Neuronal stem cell (in vitro differentiated cells): ENCODE measurements at regions not wholly inside any gene's neighbourhood (a gene's known extent, or its start where the extent isn't known, plus 50 kb on each side); places are given as distances from the start of the nearest gene placed in this dataset.

ENCODE experiments used
- DNase-seq: peaks from one replicate; pipeline ENCODE4 v3.0.0-alpha.2; 2013; ENCODE audit warnings: low spot score
- H2AFZ ChIP-seq: one replicate; pipeline ENCODE4 v1.6.1; 2013; ENCODE audit warnings: mild to moderate bottlenecking, low read length, inconsistent platforms
- H2AK5ac ChIP-seq: 2 replicates; pipeline ENCODE4 v1.6.1; 2013; ENCODE audit warnings: low read depth, mild to moderate bottlenecking, inconsistent platforms, low read length, moderate library complexity, mixed read lengths
- H2BK120ac ChIP-seq: 2 replicates; pipeline ENCODE4 v1.6.1; 2013; ENCODE audit warnings: low read depth, mild to moderate bottlenecking, inconsistent platforms, low read length, moderate library complexity, mixed read lengths
- H2BK12ac ChIP-seq: one replicate; pipeline ENCODE4 v1.6.1; 2013; ENCODE audit warnings: low read length, inconsistent platforms
- H2BK15ac ChIP-seq: 2 replicates; pipeline ENCODE4 v1.6.1; 2013; ENCODE audit warnings: mild to moderate bottlenecking, low read length, inconsistent platforms, mixed read lengths
- H2BK5ac ChIP-seq: one replicate; pipeline ENCODE4 v1.6.1; 2013; ENCODE audit warnings: inconsistent platforms, mild to moderate bottlenecking, low read length, moderate library complexity
- H3K14ac ChIP-seq: one replicate; pipeline ENCODE4 v1.6.1; 2013; ENCODE audit warnings: low read length, inconsistent platforms
- H3K18ac ChIP-seq: 2 replicates; pipeline ENCODE4 v1.6.1; 2013; ENCODE audit warnings: low read length, inconsistent platforms
- H3K23ac ChIP-seq: 2 replicates; pipeline ENCODE4 v1.6.1; 2013; ENCODE audit warnings: low read depth, mild to moderate bottlenecking, mixed read lengths, low read length, inconsistent platforms; ENCODE audit not compliant: poor library complexity
- H3K27ac ChIP-seq: replicated peaks from 3 replicates; pipeline ENCODE4 v1.5.1; 2013; ENCODE audit warnings: low read length, inconsistent platforms
- H3K27me3 ChIP-seq, 3 experiments: 2 replicates each; pipeline ENCODE4 v1.6.1; 2013; ENCODE audit warnings: low read length in 3 of 3, mild to moderate bottlenecking in 2 of 3, inconsistent platforms in 1 of 3, low read depth in 1 of 3, mixed read lengths in 1 of 3, moderate library complexity in 1 of 3; ENCODE audit not compliant: control insufficient read depth in 3 of 3, insufficient read depth in 3 of 3
- H3K36me3 ChIP-seq, 2 donors: replicated peaks in 1 of 2; 2 replicates each; pipeline ENCODE4 v1.6.1; 2013; ENCODE audit warnings: low read length in 2 of 2; ENCODE audit not compliant: control insufficient read depth in 2 of 2, insufficient read depth in 2 of 2
- H3K4ac ChIP-seq: 2 replicates; pipeline ENCODE4 v1.6.1; 2013; ENCODE audit warnings: inconsistent platforms, mild to moderate bottlenecking, low read length, moderate library complexity
- H3K4me1 ChIP-seq, 2 donors: 1 replicate in 1 of 2; 2 replicates in 1 of 2; pipeline ENCODE4 v1.6.1; 2013; ENCODE audit warnings: low read length in 2 of 2, low read depth in 1 of 2; ENCODE audit not compliant: control insufficient read depth in 2 of 2, insufficient read depth in 1 of 2
- H3K4me2 ChIP-seq: one replicate; pipeline ENCODE4 v1.6.1; 2013; ENCODE audit warnings: mild to moderate bottlenecking, low read length, inconsistent platforms; ENCODE audit not compliant: insufficient read depth, poor library complexity, severe bottlenecking
- H3K4me3 ChIP-seq, 2 donors: 2 replicates each; pipeline ENCODE4 v1.5.1; 2013; ENCODE audit warnings: low read length in 2 of 2, mild to moderate bottlenecking in 2 of 2, inconsistent platforms in 1 of 2, moderate library complexity in 1 of 2
- H3K79me1 ChIP-seq: one replicate; pipeline ENCODE4 v1.6.1; 2013; ENCODE audit warnings: low read depth, mild to moderate bottlenecking, inconsistent platforms, low read length, moderate library complexity
- H3K9ac ChIP-seq: one replicate; pipeline ENCODE4 v1.6.1; 2013; ENCODE audit warnings: mild to moderate bottlenecking, low read depth, low read length, inconsistent platforms; ENCODE audit not compliant: poor library complexity
- H3K9me3 ChIP-seq, 2 donors: replicated peaks in 1 of 2; 2 replicates each; pipeline versions ENCODE3 to v1.6.1; 2013; ENCODE audit warnings: low read length in 2 of 2, mild to moderate bottlenecking in 2 of 2, inconsistent platforms in 1 of 2, low read depth in 1 of 2, mixed read lengths in 1 of 2, moderate library complexity in 1 of 2; ENCODE audit not compliant: control insufficient read depth in 2 of 2, insufficient read depth in 1 of 2
- H4K8ac ChIP-seq: one replicate; pipeline ENCODE4 v1.6.1; 2013; ENCODE audit warnings: low read depth, mild to moderate bottlenecking, inconsistent platforms, low read length, moderate library complexity
- H4K91ac ChIP-seq: one replicate; pipeline ENCODE4 v1.6.1; 2013; ENCODE audit warnings: low read length, low read depth, mild to moderate bottlenecking, inconsistent platforms; ENCODE audit not compliant: poor library complexity
- WGBS, 2 donors: extraction: QIAGEN DNeasy Blood & Tissue Kit; methylation state at CpG; one replicate each; pipeline ENCODE4 v1.1.7; 2013; ENCODE audit warnings: missing lambda C conversion rate in 2 of 2, mixed read lengths in 1 of 2; ENCODE audit not compliant: insufficient read length in 2 of 2, insufficient replicate concordance in 1 of 2; ENCODE audit errors: extremely low coverage in 2 of 2; 5-methylcytosine and 5-hydroxymethylcytosine counted together

DNA sequence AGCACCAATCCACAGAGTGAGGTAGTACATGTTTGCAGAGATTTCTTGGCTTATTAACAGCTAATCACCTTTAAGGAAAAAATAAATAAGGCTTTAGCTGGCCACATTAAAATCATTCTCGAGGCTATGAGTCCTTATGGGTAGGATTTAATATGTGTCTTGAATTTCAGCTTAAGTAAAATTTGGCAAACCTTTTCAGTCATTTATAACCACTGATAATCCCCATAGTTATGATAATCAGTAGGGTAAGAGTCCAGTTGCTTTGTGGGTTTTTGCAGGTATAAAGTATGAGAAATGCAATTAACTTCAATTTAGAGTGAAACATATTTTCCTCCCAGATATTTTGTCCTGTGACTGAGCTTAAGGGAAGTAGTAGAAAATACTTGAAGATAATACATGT is 1458.9 kb upstream of the FLRT2 start:
- Histone ChIP-seq H2BK15ac (no peak overlapping the region), H2BK5ac (no peak overlapping the region), H3K4me1 (no peaks in the 10 kb centered on the region), H3K27ac (no peak overlapping the region), H3K9ac (no peak overlapping the region), H3K4me2 (no peak overlapping the region), H4K91ac (no peak overlapping the region), H3K9me3 (no peaks in the 10 kb centered on the region), H3K79me1 (no peaks in the 10 kb centered on the region), H2AFZ (no peak overlapping the region), H4K8ac (no peak overlapping the region), H3K23ac (no peak overlapping the region), H3K4ac (no peak overlapping the region), H2BK12ac (no peak overlapping the region), H3K27me3 (no peaks in the 10 kb centered on the region), H3K36me3 (no peaks in the 10 kb centered on the region), H3K14ac (no peak overlapping the region), H3K18ac (no peak overlapping the region), H2BK120ac (no peak overlapping the region), H2AK5ac (no peak overlapping the region), H3K4me3 (no peak overlapping the region)
- no peak for DNase-seq
- WGBS, 2 donors: no CpG with 5 or more reads among the region's 1 CpG

DNA sequence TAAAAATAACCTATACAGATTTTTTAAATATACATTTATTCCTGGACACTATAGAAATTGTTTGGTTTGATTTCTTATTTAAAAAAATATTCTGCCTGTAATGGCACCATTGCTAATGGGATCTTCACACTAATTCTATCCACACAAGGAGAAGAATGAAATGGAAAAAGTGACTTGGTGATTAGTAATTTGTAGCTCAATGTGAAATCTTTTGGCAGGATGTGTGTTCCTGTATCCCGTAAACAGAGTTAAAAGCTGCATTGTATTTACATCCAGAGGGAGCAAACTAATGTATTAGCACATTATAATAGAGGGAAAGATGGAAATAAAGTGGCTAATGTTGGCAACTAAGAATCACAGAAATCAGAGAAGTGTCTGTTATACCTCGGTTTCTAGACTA is 1455.3 kb upstream of the FLRT2 start:
- H3K27ac ChIP-seq: no peak overlapping the region
- no peaks in the 10 kb centered on the region for H3K4me1 ChIP-seq
- H3K4ac ChIP-seq: no peak overlapping the region
- DNase-seq: no peak
- H3K14ac ChIP-seq: no peak overlapping the region
- no peak overlapping the region for H3K18ac ChIP-seq
- no peak overlapping the region for H3K4me3 ChIP-seq
- no peak overlapping the region for H3K23ac ChIP-seq
- no peaks in the 10 kb centered on the region for H3K27me3 ChIP-seq
- H2BK12ac ChIP-seq: no peak overlapping the region
- no peak overlapping the region for H4K91ac ChIP-seq
- H2AFZ ChIP-seq: no peak overlapping the region
- no peak overlapping the region for H3K4me2 ChIP-seq
- no peak overlapping the region for H2AK5ac ChIP-seq
- H3K9me3 ChIP-seq: no peaks in the 10 kb centered on the region
- H3K79me1 ChIP-seq: no peaks in the 10 kb centered on the region
- H3K9ac ChIP-seq: no peak overlapping the region
- no peak overlapping the region for H2BK120ac ChIP-seq
- H4K8ac ChIP-seq: no peak overlapping the region
- no peaks in the 10 kb centered on the region for H3K36me3 ChIP-seq
- WGBS, 2 donors: no CpG with 5 or more reads among the region's 2 CpGs
- H2BK15ac ChIP-seq: no peak overlapping the region
- no peak overlapping the region for H2BK5ac ChIP-seq

DNA sequence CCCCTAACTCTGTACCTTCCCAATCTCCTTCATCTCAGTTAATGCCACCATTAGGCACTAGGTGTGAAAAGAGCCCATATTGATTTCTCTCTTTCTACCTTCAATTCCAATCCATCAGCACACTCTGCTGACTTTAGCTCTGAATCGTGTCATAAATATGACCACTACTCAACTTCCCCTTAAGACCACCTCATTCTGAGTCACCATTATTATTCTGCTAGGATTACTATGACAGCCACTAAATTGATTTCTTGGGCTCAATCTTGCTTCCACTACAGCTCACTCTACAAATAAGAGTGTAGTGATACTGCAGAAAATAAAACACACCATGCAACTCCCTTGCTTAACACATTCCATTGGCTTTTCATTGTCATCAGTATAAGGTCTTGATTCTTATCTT is 1449.0 kb upstream of the FLRT2 start:
- Histone ChIP-seq H2AK5ac (no peak overlapping the region), H3K4me1 (no peaks in the 10 kb centered on the region), H3K4me3 (no peak overlapping the region), H3K27me3 (no peaks in the 10 kb centered on the region), H3K14ac (no peak overlapping the region), H3K4me2 (no peak overlapping the region), H3K18ac (no peak overlapping the region), H4K91ac (no peak overlapping the region), H3K23ac (no peak overlapping the region), H2AFZ (no peak overlapping the region), H2BK5ac (no peak overlapping the region), H3K4ac (no peak overlapping the region), H4K8ac (no peak overlapping the region), H3K27ac (no peak overlapping the region), H3K9ac (no peak overlapping the region), H3K79me1 (no peaks in the 10 kb centered on the region), H3K36me3 (no peaks in the 10 kb centered on the region), H2BK15ac (no peak overlapping the region), H2BK120ac (no peak overlapping the region), H2BK12ac (no peak overlapping the region), H3K9me3 (no peaks in the 10 kb centered on the region)
- WGBS, 2 donors: no CpG with 5 or more reads among the region's 1 CpG
- DNase-seq: no peak

DNA sequence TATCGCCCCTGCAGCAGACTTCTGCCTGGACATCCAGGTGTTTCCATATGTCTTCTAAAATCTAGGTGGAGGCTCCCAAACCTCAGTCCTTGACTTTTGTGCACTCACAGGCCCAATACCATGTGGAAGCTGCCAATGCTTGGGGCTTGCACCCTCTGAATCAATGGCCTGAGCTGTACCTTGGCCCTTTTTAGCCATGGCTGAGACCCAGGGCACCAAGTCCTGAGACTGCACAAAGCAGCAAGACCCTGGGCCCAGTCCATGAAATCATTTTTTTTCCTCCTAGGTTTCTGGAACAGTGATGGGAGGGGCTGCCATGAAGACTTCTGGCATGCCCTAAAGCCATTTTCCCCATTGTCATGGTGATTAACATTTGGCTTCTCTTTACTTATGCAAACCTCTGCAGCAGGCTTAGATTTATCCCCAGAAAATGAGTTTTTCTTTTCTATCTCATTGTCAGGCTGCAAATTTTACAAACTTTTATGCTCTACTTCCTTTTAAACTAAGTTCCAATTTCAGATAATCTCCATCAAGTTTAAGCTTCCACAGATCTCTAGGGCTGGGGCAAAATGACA is 1445.8 kb upstream of the FLRT2 start:
- Histone ChIP-seq H2BK15ac (no peak overlapping the region), H3K4me1 (no peaks in the 10 kb centered on the region), H3K9ac (no peak overlapping the region), H4K8ac (no peak overlapping the region), H2AFZ (no peak overlapping the region), H3K18ac (no peak overlapping the region), H2BK5ac (no peak overlapping the region), H2AK5ac (no peak overlapping the region), H3K14ac (no peak overlapping the region), H4K91ac (no peak overlapping the region), H3K27ac (no peak overlapping the region), H2BK120ac (no peak overlapping the region), H3K4me3 (no peak overlapping the region), H3K23ac (no peak overlapping the region), H3K79me1 (no peaks in the 10 kb centered on the region), H2BK12ac (no peak overlapping the region), H3K27me3 (no peaks in the 10 kb centered on the region), H3K4me2 (no peak overlapping the region), H3K9me3 (no peaks in the 10 kb centered on the region), H3K4ac (no peak overlapping the region), H3K36me3 (no peaks in the 10 kb centered on the region)
- DNase-seq: no peak
- WGBS, 2 donors: no CpG with 5 or more reads among the region's 1 CpG
